Fibroblast of lung (primary cell): ENCODE measurements at regions not wholly inside any gene's neighbourhood (a gene's known extent, or its start where the extent isn't known, plus 50 kb on each side); places are given as distances from the start of the nearest gene placed in this dataset.

ENCODE experiments used
- DNase-seq, 2 donors: peaks; one replicate each; pipeline versions ENCODE4 v3.0.0 to v3.0.0-alpha.2; 2010; ENCODE audit warnings: low read depth in 2 of 2
- H2AFZ ChIP-seq: 2 replicates; pipeline ENCODE4 v1.5.1; 2012; ENCODE audit warnings: low read length, control low read depth, inconsistent platforms
- H3K27ac ChIP-seq: 2 replicates; pipeline ENCODE4 v1.5.1; 2011; ENCODE audit warnings: low read length, control low read depth; ENCODE audit not compliant: insufficient read depth
- H3K27me3 ChIP-seq: 2 replicates; pipeline ENCODE4 v1.5.1; 2011; ENCODE audit warnings: mild to moderate bottlenecking, low read length; ENCODE audit not compliant: control insufficient read depth, insufficient read depth
- H3K36me3 ChIP-seq: 2 replicates; pipeline ENCODE4 v1.5.1; 2011; ENCODE audit warnings: low read length; ENCODE audit not compliant: control insufficient read depth, insufficient read depth
- H3K4me1 ChIP-seq: 2 replicates; pipeline ENCODE4 v1.5.1; 2011; ENCODE audit warnings: low read length; ENCODE audit not compliant: control insufficient read depth, insufficient read depth; ENCODE audit errors: extremely low read depth
- H3K4me2 ChIP-seq: 2 replicates; pipeline ENCODE4 v1.5.1; 2011; ENCODE audit warnings: low read length, control low read depth; ENCODE audit not compliant: insufficient read depth; ENCODE audit errors: extremely low read depth
- H3K4me3 ChIP-seq, 4 experiments: fragments of 200-600 bp in 1 of 4; sonication (generic) in 1 of 4; replicated peaks in 1 of 4; 2 replicates each; pipeline ENCODE4 v1.5.1; 2011 to 2016; ENCODE audit warnings: low read length in 4 of 4, low read depth in 3 of 4, mild to moderate bottlenecking in 3 of 4, control low read depth in 2 of 4, inconsistent platforms in 1 of 4, mixed read lengths in 1 of 4; ENCODE audit not compliant: insufficient read depth in 1 of 4; ENCODE audit errors: control extremely low read depth in 1 of 4
- H3K79me2 ChIP-seq: 2 replicates; pipeline ENCODE4 v1.5.1; 2012; ENCODE audit warnings: mild to moderate bottlenecking, low read length, inconsistent platforms; ENCODE audit not compliant: control insufficient read depth, insufficient read depth
- H3K9ac ChIP-seq: 2 replicates; pipeline ENCODE4 v1.5.1; 2011; ENCODE audit warnings: mild to moderate bottlenecking, low read length, control low read depth; ENCODE audit not compliant: insufficient read depth
- H3K9me3 ChIP-seq: 2 replicates; pipeline ENCODE4 v1.5.1; 2012; ENCODE audit warnings: low read depth, low read length; ENCODE audit not compliant: control insufficient read depth, insufficient read depth
- H4K20me1 ChIP-seq: 2 replicates; pipeline ENCODE4 v1.5.1; 2011; ENCODE audit warnings: low read length; ENCODE audit not compliant: control insufficient read depth, insufficient read depth; ENCODE audit errors: extremely low read depth
- EZH2 ChIP-seq: IDR thresholded peaks from 2 replicates; pipeline ENCODE4 v1.5.1; 2012; ENCODE audit warnings: low read length, control low read depth, mild to moderate bottlenecking; ENCODE audit errors: missing control alignments
- TF ChIP-seq, protein P1 (sequence below), 2 donors: IDR thresholded peaks in 1 of 2; conservative IDR thresholded peaks in 1 of 2; 1 replicate in 1 of 2; 2 replicates in 1 of 2; pipeline ENCODE4 v1.5.1; 2011 to 2012; ENCODE audit warnings: low read length in 2 of 2, control low read depth in 1 of 2, inconsistent platforms in 1 of 2, low read depth in 1 of 2, mild to moderate bottlenecking in 1 of 2

DNA sequence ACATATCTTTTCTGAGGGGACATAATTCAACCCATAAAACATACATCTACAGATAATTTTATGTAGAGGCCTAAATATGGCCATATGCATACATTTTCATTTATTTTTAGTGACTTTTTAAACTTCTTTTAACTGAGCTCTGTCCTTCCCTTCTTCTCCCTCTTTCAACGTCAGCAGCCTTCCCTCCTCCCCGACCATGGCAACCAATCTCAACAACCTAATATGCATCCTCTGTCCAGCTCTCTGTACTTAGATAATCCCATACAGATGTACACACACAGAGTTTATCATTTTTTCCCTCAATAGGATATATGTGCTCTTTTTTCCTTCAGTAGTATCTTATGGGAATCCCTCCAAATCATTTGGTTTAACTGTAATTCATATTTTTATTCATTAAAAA is 94.3 kb downstream of the CCDC71L start:
- Histone ChIP-seq H3K36me3 (no peaks in the 10 kb centered on the region), H3K27me3 (no peaks in the 10 kb centered on the region), H3K79me2 (no peaks in the 10 kb centered on the region), H3K4me3 (no peak overlapping the region), H4K20me1 (no peaks in the 10 kb centered on the region), H2AFZ (no peak overlapping the region), H3K9ac (no peak overlapping the region), H3K9me3 (no peaks in the 10 kb centered on the region), H3K27ac (no peak overlapping the region), H3K4me1 (peaks cover 4% of the 10 kb centered on the region), H3K4me2 (no peak overlapping the region)
- DNase-seq: no peak
- TF ChIP-seq EZH2: no peak
- TF ChIP-seq, protein P1, sequence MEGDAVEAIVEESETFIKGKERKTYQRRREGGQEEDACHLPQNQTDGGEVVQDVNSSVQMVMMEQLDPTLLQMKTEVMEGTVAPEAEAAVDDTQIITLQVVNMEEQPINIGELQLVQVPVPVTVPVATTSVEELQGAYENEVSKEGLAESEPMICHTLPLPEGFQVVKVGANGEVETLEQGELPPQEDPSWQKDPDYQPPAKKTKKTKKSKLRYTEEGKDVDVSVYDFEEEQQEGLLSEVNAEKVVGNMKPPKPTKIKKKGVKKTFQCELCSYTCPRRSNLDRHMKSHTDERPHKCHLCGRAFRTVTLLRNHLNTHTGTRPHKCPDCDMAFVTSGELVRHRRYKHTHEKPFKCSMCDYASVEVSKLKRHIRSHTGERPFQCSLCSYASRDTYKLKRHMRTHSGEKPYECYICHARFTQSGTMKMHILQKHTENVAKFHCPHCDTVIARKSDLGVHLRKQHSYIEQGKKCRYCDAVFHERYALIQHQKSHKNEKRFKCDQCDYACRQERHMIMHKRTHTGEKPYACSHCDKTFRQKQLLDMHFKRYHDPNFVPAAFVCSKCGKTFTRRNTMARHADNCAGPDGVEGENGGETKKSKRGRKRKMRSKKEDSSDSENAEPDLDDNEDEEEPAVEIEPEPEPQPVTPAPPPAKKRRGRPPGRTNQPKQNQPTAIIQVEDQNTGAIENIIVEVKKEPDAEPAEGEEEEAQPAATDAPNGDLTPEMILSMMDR (conservative IDR thresholded peaks at IDR 0.05 in 1 of 2, IDR thresholded peaks at IDR 0.05 in 1 of 2; ENCODE audit: low read depth in 1 of 2, low read length in 2 of 2): no peak

DNA sequence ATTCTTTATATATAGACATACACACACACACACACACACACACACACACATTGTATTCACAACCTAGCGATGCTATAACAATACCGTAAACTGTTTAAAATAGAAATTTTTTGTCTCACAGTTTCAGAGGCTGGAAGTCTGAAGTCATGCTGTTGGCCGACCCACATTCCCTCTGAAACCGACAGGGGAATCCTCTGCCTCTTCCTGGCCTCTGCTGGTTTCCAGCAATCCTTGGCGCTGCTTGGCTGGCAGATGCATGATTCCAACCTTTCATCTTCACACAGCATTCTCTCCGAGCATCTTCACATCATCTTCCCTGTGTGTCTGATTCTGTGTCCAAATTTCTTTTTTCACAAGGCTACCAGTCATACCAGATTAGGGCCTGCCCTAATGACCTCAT is 94.8 kb downstream of the CCDC71L start:
- Histone ChIP-seq H3K9ac (no peak overlapping the region), H3K9me3 (no peaks in the 10 kb centered on the region), H4K20me1 (no peaks in the 10 kb centered on the region), H3K27me3 (no peaks in the 10 kb centered on the region), H3K4me3 (no peak overlapping the region), H3K4me1 (peaks cover 4% of the 10 kb centered on the region), H3K79me2 (no peaks in the 10 kb centered on the region), H2AFZ (no peak overlapping the region), H3K4me2 (no peak overlapping the region), H3K36me3 (no peaks in the 10 kb centered on the region), H3K27ac (no peak overlapping the region)
- no peak for DNase-seq
- TF ChIP-seq EZH2: no peak
- TF ChIP-seq, protein P1 (conservative IDR thresholded peaks at IDR 0.05 in 1 of 2, IDR thresholded peaks at IDR 0.05 in 1 of 2; ENCODE audit: low read depth in 1 of 2, low read length in 2 of 2): no peak

DNA sequence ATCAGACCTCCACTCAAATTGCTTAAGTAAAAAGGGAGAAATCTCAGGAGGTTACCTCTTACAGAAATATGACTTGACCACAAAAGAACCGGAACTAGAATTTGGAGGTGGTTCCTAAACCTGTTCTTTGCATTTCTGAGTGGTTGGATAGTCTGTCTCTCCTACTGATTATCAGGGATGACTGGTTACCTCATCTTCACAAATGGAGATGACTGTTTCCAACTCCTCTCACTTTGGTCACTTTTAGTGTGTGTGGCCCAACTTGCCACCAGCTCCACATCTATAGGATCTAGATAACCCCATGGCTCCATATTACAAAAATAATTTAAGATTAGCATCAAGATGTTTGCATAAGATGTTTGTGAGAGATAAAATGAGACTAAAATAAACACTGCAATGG is 95.5 kb downstream of the CCDC71L start:
- H3K4me1 ChIP-seq: peaks cover 4% of the 10 kb centered on the region
- H3K4me3 ChIP-seq: no peak overlapping the region
- H3K79me2 ChIP-seq: no peaks in the 10 kb centered on the region
- H3K4me2 ChIP-seq: no peak overlapping the region
- no peak for DNase-seq
- H4K20me1 ChIP-seq: no peaks in the 10 kb centered on the region
- no peaks in the 10 kb centered on the region for H3K36me3 ChIP-seq
- no peak overlapping the region for H3K27ac ChIP-seq
- H2AFZ ChIP-seq: no peak overlapping the region
- TF ChIP-seq EZH2: no peak
- TF ChIP-seq, protein P1 (conservative IDR thresholded peaks at IDR 0.05 in 1 of 2, IDR thresholded peaks at IDR 0.05 in 1 of 2; ENCODE audit: low read depth in 1 of 2, low read length in 2 of 2): no peak
- no peak overlapping the region for H3K9ac ChIP-seq
- no peaks in the 10 kb centered on the region for H3K27me3 ChIP-seq
- no peaks in the 10 kb centered on the region for H3K9me3 ChIP-seq
